PFSK-1 (cell line): ENCODE measurements at regions not wholly inside any gene's neighbourhood (a gene's known extent, or its start where the extent isn't known, plus 50 kb on each side); places are given as distances from the start of the nearest gene placed in this dataset.

Experiments used
- POLR2AphosphoS5 ChIP-seq: IDR thresholded peaks from 2 replicates; pipeline ENCODE4 v1.6.1; 2012; ENCODE audit warnings: low read depth, mild to moderate bottlenecking, control low read depth, low read length, moderate library complexity
- SIN3A ChIP-seq: IDR thresholded peaks from 2 replicates; pipeline ENCODE4 v1.6.1; 2012; ENCODE audit warnings: mild to moderate bottlenecking, low read length, moderate library complexity, borderline replicate concordance; ENCODE audit not compliant: insufficient read depth
- TAF1 ChIP-seq: IDR thresholded peaks from 2 replicates; pipeline ENCODE4 v1.6.1; 2012; ENCODE audit warnings: low read length, control low read depth, borderline replicate concordance; ENCODE audit not compliant: insufficient read depth
- TF ChIP-seq, protein P1 (sequence below), 2 experiments: IDR thresholded peaks; 2 replicates each; pipeline versions ENCODE4 v1.6.1 to v1.8.0; 2011 to 2012; ENCODE audit warnings: low read depth in 2 of 2, low read length in 2 of 2, control low read depth in 1 of 2, inconsistent platforms in 1 of 2, mild to moderate bottlenecking in 1 of 2, moderate library complexity in 1 of 2; ENCODE audit not compliant: insufficient read depth in 1 of 2

DNA sequence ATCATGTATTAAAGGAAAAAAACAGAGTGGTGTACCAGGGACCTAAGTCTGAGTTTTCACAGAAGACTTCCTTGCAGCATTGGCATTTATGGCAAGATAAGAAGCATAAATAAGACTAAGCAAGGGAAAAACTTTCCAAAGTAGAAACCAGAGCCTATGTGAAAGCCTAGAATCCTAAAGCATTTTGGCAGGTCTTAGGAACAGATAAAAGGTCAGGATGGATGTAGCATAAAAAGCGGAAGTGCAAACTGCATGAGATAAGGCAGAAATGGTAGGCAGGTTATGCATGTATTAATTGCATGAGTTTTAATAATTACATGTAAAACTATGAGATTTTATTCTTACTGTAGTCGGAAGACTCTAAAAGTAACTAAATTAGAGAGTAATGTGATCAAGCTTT lies 596.5 kb downstream of the SUCLG1 start:
- TF ChIP-seq POLR2AphosphoS5 (no peak), SIN3A (no peak), TAF1 (no peak)
- TF ChIP-seq, protein P1, sequence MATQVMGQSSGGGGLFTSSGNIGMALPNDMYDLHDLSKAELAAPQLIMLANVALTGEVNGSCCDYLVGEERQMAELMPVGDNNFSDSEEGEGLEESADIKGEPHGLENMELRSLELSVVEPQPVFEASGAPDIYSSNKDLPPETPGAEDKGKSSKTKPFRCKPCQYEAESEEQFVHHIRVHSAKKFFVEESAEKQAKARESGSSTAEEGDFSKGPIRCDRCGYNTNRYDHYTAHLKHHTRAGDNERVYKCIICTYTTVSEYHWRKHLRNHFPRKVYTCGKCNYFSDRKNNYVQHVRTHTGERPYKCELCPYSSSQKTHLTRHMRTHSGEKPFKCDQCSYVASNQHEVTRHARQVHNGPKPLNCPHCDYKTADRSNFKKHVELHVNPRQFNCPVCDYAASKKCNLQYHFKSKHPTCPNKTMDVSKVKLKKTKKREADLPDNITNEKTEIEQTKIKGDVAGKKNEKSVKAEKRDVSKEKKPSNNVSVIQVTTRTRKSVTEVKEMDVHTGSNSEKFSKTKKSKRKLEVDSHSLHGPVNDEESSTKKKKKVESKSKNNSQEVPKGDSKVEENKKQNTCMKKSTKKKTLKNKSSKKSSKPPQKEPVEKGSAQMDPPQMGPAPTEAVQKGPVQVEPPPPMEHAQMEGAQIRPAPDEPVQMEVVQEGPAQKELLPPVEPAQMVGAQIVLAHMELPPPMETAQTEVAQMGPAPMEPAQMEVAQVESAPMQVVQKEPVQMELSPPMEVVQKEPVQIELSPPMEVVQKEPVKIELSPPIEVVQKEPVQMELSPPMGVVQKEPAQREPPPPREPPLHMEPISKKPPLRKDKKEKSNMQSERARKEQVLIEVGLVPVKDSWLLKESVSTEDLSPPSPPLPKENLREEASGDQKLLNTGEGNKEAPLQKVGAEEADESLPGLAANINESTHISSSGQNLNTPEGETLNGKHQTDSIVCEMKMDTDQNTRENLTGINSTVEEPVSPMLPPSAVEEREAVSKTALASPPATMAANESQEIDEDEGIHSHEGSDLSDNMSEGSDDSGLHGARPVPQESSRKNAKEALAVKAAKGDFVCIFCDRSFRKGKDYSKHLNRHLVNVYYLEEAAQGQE (IDR thresholded peaks at IDR 0.05; ENCODE audit: insufficient read depth in 1 of 2, low read depth in 2 of 2, low read length in 2 of 2) = no peak
